Suppressor macrophage (primary cell): ENCODE measurements at regions not wholly inside any gene's neighbourhood (a gene's known extent, or its start where the extent isn't known, plus 50 kb on each side); places are given as distances from the start of the nearest gene placed in this dataset.
A peak's percentile ranks its signal among the peaks of the same experiment; 100 is the strongest.
"Not testable (repeated sequence)": the region's sequence is repeated elsewhere in the genome, so short reads cannot be mapped to it uniquely, and the experiment has no call there.

ENCODE experiments used
- DNase-seq, 4 experiments: peaks; one replicate each; pipeline ENCODE4 v3.0.0-alpha.2; 2020 to 2022

GRCh38 chr15:79608066-79608864 lies 176.1 kb downstream of the MINAR1 start:
- no peak for DNase-seq

- DNase-seq = no peak
Observed at GRCh38 chr15:79609506-79609905, 177.4 kb downstream of the MINAR1 start.

- no peak for DNase-seq
Observed at GRCh38 chr15:79610021-79610420, 177.9 kb downstream of the MINAR1 start.

GRCh38 chr15:79615754-79616153 lies 183.6 kb downstream of the MINAR1 start:
- no peak for DNase-seq

- DNase-seq = peak in 2 of 4 experiments; percentile 16 to 41
Observed at GRCh38 chr15:79617071-79617470, 184.9 kb downstream of the MINAR1 start.

- DNase-seq = no peak
Observed at GRCh38 chr15:79620112-79620857, 188.1 kb downstream of the MINAR1 start.

DNA sequence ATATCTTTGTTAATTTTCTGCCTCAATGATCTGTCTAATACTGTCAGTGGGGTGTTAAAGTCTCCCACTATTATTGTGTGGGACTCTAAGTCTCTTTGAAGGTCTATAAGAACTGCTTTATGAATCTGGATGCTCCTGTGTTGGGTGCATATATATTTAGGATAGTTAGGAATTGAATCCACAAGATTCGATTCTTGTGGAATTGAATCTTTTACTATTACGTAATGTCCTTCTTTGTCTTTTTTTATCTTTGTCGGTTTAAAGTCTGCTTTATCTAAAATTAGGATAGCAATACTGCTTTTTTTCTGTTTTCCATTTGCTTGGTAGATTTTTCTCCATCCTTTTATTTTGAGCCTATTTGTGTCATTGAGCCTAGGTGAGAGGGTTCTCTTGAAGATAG lies 189.7 kb downstream of the MINAR1 start:
- not testable (repeated sequence) for DNase-seq

DNA sequence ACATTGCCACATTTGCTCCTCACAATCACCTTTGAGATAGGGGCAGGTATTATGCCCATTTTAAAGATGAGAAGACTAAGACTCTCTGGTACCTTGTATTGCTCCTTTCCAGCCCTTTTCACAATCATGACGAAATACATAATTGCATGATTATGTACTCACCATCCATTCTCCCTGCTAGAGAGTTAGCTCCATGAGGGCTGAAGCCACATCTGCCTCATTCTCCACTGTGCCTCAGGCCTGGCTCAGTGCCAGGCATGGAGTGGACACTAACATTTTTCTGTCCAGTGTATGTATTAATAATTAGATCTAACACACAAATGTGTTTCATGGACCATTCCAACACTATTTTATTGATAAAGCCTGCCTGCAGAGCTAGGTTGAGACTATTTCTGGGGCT lies 191.4 kb downstream of the MINAR1 start:
- DNase-seq = no peak

DNA sequence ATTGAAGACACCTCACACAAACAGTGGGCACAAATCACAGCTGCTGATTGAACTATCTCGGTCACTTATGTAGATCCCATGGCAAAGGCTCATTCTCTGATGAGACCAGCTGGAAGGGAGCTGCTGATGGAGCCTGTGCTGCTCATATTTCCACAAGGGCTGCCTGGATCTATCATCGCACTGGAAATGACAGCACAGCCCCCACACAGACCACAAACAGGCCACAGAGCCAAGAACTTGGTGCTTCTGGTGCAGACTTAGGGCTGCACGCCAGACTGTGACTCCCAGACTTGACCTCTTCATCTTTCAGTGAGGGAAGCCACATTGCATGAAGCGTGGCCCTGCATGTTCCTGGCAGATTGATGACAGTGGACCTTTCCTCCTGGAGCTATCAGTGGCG lies 197.6 kb downstream of the MINAR1 start:
- no peak for DNase-seq

DNA sequence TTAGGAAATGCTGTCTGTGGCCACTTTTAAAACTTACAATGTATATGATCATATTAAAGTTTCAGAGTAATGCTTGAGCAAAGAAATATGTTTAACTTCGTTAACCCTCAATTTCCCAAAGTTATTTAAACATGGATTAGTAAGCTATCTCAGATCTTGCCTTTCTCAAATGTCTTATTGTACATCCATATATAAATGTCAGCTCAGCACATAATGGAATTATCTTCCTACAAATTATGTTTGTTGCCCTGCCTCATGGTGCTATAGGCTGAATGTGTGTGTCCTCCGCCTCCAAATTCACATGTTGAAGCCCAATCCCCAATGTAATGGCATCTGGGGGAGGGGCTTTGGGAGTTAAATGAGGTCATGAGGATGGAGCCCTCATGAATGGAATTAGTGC lies 200.3 kb downstream of the MINAR1 start:
- no peak for DNase-seq

- DNase-seq = no peak
Observed at GRCh38 chr15:79635149-79635771, 203.1 kb downstream of the MINAR1 start.

DNA sequence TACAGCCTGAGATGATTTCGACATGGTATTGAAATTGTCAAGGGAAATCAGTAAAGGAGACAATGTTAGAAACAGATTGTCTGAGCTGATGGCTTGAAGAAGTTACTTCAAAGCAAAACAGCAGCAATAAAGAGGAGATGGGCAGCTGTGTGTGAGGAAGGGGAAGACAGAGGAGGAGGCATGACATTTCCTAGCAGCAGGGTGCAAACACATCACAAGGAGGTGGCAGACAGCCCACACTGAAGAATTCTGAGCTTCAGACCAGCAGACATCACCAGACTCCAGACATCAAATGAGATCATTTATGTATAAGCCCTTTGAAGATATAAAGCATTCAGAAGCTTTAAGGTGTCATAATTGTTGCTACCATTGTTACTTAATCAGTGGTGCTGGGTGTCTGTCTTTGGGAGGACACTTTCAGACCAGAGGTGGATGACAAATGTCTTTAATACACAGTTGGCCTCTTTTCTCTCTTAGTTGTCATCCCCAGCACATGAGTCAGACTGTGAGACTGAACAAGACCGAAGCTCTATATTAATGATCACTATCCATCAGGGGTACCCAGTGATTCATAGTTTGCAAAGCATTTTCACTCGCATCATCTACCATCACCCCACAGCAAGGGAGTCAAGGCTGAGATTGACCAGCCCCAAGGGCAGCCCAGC lies 203.9 kb downstream of the MINAR1 start:
- DNase-seq = no peak

DNA sequence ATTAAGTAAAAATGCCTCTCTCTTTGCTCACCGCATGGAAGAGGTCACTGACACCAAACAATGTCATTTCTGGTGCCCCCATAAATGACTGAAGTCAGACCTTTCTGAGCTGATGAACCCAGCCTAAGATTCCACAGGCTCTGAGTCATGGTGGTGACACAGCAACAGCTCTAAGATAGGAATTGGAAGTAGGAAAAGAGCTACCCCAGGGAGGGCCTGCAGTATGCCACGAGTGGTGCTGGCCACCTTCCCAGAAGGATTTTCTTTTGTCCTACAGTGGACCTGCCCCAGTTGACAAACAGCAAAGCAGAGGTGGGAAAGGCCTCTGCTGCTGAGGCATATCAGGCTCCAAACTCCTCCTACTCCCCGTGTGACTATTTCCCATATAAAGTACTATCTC lies 208.1 kb downstream of the MINAR1 start:
- no peak for DNase-seq

DNA sequence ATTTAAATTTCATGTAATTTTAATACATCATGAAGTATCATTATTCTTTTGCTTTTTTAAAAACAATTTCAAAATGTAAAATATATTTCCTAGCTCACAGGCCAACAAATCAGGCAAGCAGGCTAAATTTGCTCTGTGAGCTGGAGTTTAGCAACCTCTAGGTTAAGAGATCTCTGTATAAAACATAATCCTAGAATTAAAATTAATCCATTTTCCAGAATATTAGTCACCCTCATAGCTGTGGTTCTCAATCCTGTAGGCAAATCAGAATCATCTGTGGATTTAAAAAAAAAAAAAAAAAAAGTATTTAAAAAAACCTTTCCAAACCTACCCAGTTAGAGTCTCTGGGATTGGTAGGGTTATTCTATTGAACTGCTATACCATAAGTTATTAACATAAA lies 209.7 kb downstream of the MINAR1 start:
- no peak for DNase-seq

DNA sequence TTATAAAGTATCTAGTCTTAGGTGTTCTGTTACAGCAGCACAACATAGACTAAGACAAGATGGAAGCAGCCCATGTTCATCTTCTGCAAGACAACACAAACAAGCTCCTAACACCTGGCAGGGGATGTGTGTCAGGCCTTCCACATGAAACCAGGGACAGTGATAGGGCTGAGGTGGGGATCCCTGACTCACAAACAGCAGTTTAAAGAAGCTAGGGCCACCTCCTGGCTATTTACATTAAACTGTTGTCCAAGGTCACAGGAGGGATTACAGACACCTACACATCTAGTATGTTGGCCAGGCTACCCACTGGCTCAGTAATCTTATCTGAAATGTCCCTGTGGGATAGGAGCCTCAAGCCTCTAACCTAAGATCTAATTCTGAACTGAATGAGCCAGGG lies 211.3 kb downstream of the MINAR1 start:
- DNase-seq = no peak

DNA sequence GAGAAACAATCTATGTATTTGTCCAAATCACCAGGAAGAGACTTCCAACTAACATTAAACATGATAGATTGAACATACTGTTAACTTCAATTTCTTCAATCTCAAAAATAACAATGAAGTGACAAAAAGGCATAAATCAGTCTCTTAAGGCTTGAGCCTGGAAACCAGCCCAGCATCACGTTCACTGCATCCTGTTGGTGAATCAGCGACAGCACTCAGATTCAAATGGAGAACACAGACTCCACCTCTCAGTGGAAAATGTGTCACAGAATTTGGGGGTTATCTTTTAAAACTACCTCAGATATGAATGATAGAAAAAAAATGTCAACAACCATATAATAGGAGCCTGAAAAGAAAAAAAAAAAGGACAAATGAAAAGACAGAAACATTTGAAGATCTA lies 212.0 kb downstream of the MINAR1 start:
- no peak for DNase-seq

GRCh38 chr15:79652972-79653371 lies 220.8 kb downstream of the MINAR1 start:
- DNase-seq = not testable (repeated sequence)

DNA sequence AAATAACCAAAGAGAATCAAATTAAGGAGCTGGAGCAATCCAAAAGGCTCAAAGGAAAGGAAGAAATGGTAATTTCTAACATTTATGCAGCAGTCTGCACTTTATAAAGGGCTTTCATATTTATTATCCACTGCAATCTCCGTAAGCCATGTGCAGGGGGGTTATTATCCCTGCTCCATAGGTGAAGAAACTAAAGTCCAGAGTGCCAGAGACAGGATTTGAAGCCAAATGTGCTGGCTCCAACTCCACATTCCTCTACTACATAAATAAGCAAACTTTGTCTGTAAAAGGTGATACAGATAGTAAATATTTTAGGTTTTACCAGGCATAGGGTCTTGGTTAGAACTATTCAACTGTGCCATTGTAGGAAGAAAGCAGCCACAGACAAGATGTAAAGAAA lies 221.4 kb downstream of the MINAR1 start:
- no peak for DNase-seq

- no peak for DNase-seq
Observed at GRCh38 chr15:79656151-79657000, 224.2 kb downstream of the MINAR1 start.

DNA sequence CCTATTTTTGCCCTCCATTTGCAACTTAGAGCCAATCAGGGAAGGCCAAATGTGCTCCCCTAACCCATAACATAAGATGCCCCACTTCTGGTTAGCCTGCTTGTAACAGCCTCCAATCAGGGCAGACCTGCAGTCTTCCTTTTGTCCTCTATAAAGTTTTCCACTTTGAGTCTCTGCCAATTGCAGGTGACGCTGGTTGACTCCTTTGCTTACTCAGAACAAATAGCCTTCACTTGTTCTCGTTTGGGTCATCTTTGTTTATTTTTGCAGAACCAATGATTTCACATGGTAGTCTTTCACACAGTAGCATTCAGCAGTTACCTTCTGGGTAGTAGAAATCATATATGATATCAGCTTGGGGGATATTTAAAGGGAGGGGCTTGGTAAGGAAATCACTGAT lies 225.6 kb downstream of the MINAR1 start:
- no peak for DNase-seq

- DNase-seq = no peak
Observed at GRCh38 chr15:79659691-79660090, 227.6 kb downstream of the MINAR1 start.

DNA sequence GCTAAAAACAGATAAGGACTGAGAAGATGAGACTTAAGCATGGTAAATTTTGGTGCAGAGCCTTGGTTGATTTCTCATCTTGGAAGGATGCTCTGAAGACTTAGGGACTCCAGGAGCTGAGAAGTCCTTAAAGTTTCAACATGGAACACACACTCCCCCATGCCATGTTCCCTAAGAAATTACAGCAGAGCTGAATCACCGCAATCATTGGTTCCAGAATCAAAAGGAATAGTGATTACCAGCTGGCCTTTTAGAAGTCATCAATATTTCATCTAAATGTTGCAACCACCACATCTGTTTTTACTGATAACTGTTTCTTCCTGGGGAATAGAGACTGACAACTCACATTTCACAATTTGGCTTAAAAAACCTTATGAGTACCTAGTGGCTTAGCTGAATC lies 229.3 kb downstream of the MINAR1 start:
- DNase-seq = no peak
